ENCODE measurements at regions not wholly inside any gene's neighbourhood (a gene's known extent, or its start where the extent isn't known, plus 50 kb on each side); places are given as distances from the start of the nearest gene placed in this dataset.
"Not testable (repeated sequence)": the region's sequence is repeated elsewhere in the genome, so short reads cannot be mapped to it uniquely, and the experiment has no call there.

DNA sequence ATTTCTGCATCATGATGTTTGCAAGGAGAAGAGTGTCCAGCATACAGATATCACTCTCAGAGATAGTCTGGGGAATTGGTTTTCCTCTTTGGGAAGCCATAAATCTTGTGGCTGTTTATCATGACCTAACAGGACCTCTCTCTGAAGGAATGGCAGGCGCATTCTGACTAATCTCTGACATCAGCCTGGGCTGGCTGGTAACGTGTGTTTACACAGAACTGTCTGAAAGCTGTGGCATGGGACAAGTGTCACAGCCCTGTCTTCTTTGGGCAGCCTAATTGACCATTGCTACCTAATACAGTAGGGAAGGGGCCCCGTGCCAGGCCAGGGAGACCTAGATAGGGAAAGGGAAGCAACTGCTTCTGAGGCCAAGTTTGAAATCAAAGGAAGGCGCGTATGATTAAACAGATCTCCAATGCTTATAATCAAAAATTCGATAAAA, 73.9 kb upstream of the CABCOCO1 start:
- TF ChIP-seq, protein P1, sequence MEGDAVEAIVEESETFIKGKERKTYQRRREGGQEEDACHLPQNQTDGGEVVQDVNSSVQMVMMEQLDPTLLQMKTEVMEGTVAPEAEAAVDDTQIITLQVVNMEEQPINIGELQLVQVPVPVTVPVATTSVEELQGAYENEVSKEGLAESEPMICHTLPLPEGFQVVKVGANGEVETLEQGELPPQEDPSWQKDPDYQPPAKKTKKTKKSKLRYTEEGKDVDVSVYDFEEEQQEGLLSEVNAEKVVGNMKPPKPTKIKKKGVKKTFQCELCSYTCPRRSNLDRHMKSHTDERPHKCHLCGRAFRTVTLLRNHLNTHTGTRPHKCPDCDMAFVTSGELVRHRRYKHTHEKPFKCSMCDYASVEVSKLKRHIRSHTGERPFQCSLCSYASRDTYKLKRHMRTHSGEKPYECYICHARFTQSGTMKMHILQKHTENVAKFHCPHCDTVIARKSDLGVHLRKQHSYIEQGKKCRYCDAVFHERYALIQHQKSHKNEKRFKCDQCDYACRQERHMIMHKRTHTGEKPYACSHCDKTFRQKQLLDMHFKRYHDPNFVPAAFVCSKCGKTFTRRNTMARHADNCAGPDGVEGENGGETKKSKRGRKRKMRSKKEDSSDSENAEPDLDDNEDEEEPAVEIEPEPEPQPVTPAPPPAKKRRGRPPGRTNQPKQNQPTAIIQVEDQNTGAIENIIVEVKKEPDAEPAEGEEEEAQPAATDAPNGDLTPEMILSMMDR (IDR thresholded peaks at IDR 0.05), result no peak
- TF ChIP-seq EP300 (IDR thresholded peaks at IDR 0.05) (no peak), POLR2A (IDR thresholded peaks at IDR 0.05) (no peak), POLR2AphosphoS5 (IDR thresholded peaks at IDR 0.05) (no peak)
- Histone ChIP-seq H3K9me3 (no peaks in the 10 kb centered on the region), H3K27ac (no peak overlapping the region), H3K36me3 (no peaks in the 10 kb centered on the region), H3K4me3 (no peak overlapping the region), H3K27me3 (no peaks in the 10 kb centered on the region), H3K4me1 (peaks cover 0 to 4% (median 1%) of the 10 kb centered on the region in 4 donors)
- WGBS, 2 donors, result 59 to 67% methylated on average over 6 of the region's 6 CpGs
- DNase-seq (peak in 1 of 2 donors; percentile 21), ATAC-seq (ENCODE audit: low FRiP score in 2 of 2) (no peak)

DNA sequence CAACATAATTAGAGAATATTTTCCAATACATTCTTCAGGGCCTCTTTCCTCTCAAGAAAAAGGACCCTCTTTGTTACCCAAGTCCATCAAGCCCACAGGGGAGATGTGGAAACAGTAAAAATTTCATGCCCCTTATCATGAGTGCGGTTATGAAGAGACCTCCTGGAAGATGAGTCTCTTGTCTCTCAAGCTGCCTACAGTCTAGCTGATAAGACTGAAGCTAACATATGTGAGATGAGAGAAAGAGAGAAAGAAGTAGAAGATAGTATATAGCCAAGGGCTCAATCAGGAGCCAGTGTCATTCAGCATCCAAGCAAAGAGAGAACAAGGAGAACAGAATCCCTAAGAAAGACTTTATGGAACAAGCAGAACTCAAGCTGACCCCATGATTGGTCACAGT, 75.9 kb upstream of the CABCOCO1 start:
- ATAC-seq (ENCODE audit: low FRiP score in 2 of 2) (no peak), DNase-seq (no peak)
- Histone ChIP-seq H3K4me3 (no peak overlapping the region), H3K4me1 (peaks cover 0 to 4% (median 1%) of the 10 kb centered on the region in 4 donors), H3K27ac (no peak overlapping the region), H3K27me3 (no peaks in the 10 kb centered on the region), H3K36me3 (no peaks in the 10 kb centered on the region), H3K9me3 (no peaks in the 10 kb centered on the region)
- TF ChIP-seq POLR2A (IDR thresholded peaks at IDR 0.05), result no peak
- TF ChIP-seq POLR2AphosphoS5 (IDR thresholded peaks at IDR 0.05), result no peak
- TF ChIP-seq EP300 (IDR thresholded peaks at IDR 0.05), result no peak
- TF ChIP-seq, protein P1 (IDR thresholded peaks at IDR 0.05), result no peak
- WGBS, 2 donors, result 93 to 100% methylated on average over 1 of the region's 1 CpG

DNA sequence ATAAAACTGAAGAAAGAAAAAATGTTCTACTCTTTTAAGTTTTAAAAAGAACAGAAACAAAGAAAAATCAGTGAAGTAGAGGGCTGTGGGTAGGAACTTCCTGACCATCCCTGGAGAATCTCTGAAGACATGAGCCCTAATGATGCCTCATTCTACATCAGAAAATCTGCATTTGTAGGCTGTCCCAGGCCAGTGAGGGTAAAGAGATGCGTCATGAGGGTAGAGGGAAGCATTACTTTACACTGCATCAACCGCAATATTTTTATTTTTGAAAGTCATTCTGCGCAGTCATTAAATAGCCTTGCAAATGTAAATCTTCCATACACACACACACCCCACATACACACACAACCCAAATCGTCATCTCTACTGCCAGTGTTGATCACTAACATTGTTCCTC, 82.1 kb upstream of the CABCOCO1 start:
- no peaks in the 10 kb centered on the region for H3K4me1 ChIP-seq
- H3K27ac ChIP-seq, result no peak overlapping the region
- TF ChIP-seq POLR2AphosphoS5 (IDR thresholded peaks at IDR 0.05), result no peak
- TF ChIP-seq POLR2A (IDR thresholded peaks at IDR 0.05), result no peak
- TF ChIP-seq, protein P1 (IDR thresholded peaks at IDR 0.05), result no peak
- TF ChIP-seq EP300 (IDR thresholded peaks at IDR 0.05), result no peak
- H3K9me3 ChIP-seq, result no peaks in the 10 kb centered on the region
- H3K36me3 ChIP-seq, result no peaks in the 10 kb centered on the region
- 95% methylated on average over 4 of the region's 4 CpGs for WGBS, 2 donors
- no peak for DNase-seq
- no peaks in the 10 kb centered on the region for H3K27me3 ChIP-seq
- no peak overlapping the region for H3K4me3 ChIP-seq
- no peak for ATAC-seq (ENCODE audit: low FRiP score in 2 of 2)

DNA sequence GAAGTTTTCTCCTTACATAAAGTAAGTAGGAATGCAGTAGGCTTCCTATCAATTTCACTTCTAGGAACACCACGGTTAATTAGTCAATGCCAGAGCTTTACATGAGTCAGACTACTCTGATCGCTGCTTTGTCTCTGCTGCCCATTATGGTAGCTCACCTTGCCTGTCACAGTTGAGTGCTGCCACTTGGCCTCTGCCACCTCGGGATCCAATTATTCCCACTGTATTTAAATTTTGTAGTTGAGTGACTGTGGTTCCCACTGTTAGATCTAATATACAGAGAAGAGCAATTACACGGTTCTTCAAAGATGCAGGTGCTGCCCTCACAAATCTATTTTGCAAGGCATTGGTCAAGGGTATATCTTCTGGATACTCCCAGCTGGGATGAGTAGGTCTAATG, 92.5 kb upstream of the CABCOCO1 start:
- H3K27me3 ChIP-seq; H3K4me3 ChIP-seq; DNase-seq; H3K4me1 ChIP-seq; H3K36me3 ChIP-seq; ATAC-seq (ENCODE audit: low FRiP score in 2 of 2); H3K27ac ChIP-seq: not testable (repeated sequence)
- H3K9me3 ChIP-seq, result peaks cover 0 to 13% (median 8%) of the 10 kb centered on the region in 4 donors
- 71 to 80% methylated on average over 4 of the region's 4 CpGs for WGBS, 2 donors

DNA sequence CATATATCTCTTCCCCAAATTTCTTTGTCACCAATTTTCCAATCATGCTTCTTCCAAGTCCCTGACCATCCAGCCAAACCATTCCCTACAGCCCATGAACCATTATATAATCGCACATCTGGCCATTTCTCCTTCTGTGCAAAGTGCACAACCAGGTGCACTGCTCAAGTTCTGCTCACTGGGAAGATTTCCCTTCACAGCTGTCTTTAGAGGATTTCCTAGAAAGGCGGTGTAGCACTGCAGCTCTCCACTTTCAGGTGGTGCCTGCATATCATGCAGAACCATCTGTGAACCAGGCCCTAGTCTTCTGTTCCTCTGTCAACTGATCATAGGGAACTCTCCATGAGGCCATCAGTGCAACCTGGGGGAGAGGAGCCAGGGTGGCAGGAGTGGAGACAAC, 95.0 kb upstream of the CABCOCO1 start:
- no peak for TF ChIP-seq POLR2A (IDR thresholded peaks at IDR 0.05)
- TF ChIP-seq POLR2AphosphoS5 (IDR thresholded peaks at IDR 0.05), result no peak
- TF ChIP-seq EP300 (IDR thresholded peaks at IDR 0.05), result no peak
- TF ChIP-seq, protein P1 (IDR thresholded peaks at IDR 0.05), result no peak
- Histone ChIP-seq H3K9me3 (peaks cover 0 to 13% (median 8%) of the 10 kb centered on the region in 4 donors), H3K4me1 (no peaks in the 10 kb centered on the region), H3K27ac (no peak overlapping the region), H3K27me3 (no peaks in the 10 kb centered on the region), H3K36me3 (no peaks in the 10 kb centered on the region), H3K4me3 (no peak overlapping the region)
- WGBS, 2 donors, result 88 to 97% methylated on average over 2 of the region's 2 CpGs
- no peak for ATAC-seq (ENCODE audit: low FRiP score in 2 of 2)
- DNase-seq, result no peak
